Activated naive CD4-positive, alpha-beta T cell treated with anti-CD3 and anti-CD28 coated beads, Interleukin-2, amount 50 U/mL, for 72 hours (primary cell): ENCODE measurements at regions not wholly inside any gene's neighbourhood (a gene's known extent, or its start where the extent isn't known, plus 50 kb on each side); places are given as distances from the start of the nearest gene placed in this dataset.

Experiments used
- ATAC-seq, 2 donors: fragments of 150-1000 bp; cut with Tn5 transposase; 2 replicates each; pipeline ENCODE4 v1.10.0; 2021; ENCODE audit warnings: mild to moderate bottlenecking in 2 of 2, moderate library complexity in 2 of 2
- DNase-seq, 2 donors: peaks; one replicate each; pipeline ENCODE4 v3.0.0; 2021 to 2022; ENCODE audit warnings: low spot score in 2 of 2
- H3K27ac Mint-ChIP-seq, 2 donors: one replicate each; pipeline ENCODE4 v1.8.0; 2022; ENCODE audit warnings: mild to moderate bottlenecking in 2 of 2, mixed read lengths in 2 of 2
- H3K36me3 Mint-ChIP-seq, 2 donors: one replicate each; pipeline ENCODE4 v1.8.0; 2022; ENCODE audit warnings: mixed read lengths in 2 of 2
- H3K9me3 Mint-ChIP-seq, 2 donors: one replicate each; pipeline ENCODE4 v1.8.0; 2022; ENCODE audit warnings: mixed read lengths in 2 of 2

DNA sequence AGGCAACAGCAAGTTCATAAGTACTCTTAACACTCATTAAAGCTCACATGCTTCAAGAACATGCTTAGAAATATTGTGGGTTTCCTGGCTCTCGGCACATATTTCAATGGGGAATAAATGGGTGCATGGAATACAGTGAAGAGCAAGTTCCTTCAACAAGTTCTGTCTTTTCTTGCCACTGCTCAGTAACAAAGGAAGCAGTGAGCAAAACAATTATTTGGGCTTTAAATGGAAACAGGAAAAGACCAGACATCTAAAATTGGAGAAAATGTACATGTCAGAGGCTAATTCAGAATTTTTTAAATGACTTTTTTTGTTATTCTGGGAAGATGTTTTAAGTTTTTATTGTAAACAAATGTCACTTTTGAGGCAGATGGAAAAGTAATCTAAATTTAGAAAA lies 478.7 kb downstream of the SETD4 start:
- no peak overlapping the region for H3K27ac Mint-ChIP-seq
- H3K9me3 Mint-ChIP-seq, result peaks cover 6 to 7% of the 10 kb centered on the region in 2 donors
- ATAC-seq (no peak), DNase-seq (no peak)
- H3K36me3 Mint-ChIP-seq, result peaks cover 5 to 7% of the 10 kb centered on the region in 2 donors

DNA sequence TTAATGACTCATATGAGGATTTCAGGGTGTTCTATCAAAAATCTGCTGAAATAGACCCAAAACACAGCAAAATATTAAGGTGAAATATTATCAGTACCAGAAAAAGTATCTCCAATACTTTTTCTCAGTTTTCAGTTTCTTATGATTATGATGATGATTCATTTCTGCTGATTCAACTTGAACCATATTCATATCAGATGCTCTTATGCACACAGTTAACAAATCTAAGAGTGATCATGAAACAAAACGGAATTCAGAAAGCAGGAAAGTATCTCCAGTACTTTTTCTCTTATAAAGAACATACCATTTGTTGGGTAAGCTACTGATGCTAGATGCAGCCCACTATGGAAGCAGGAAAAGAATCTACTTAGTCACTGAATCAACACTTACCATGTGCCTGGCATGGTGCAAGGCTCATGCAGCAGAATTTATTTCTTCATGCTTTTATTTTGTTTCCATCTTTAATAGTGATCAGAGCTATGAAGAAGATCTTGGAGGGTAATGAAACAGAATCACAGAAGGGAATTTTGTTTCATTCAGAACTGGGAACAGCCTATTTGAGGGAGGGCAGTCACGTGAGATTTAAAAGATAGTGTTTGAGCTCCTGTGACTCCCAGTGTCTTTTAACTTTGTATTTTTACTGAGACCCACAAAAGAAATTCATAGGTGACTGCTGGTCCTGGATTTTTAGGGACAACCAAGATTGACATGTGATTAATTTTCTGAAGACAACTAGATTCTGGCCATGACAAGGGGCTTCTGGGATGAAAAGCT lies 480.6 kb downstream of the SETD4 start:
- DNase-seq (no peak), ATAC-seq (peak; percentile 66 to 84)
- H3K36me3 Mint-ChIP-seq, result peaks cover 5 to 7% of the 10 kb centered on the region in 2 donors
- peaks cover 6 to 7% of the 10 kb centered on the region in 2 donors for H3K9me3 Mint-ChIP-seq
- peak overlapping the region; percentile 18 to 27 for H3K27ac Mint-ChIP-seq

DNA sequence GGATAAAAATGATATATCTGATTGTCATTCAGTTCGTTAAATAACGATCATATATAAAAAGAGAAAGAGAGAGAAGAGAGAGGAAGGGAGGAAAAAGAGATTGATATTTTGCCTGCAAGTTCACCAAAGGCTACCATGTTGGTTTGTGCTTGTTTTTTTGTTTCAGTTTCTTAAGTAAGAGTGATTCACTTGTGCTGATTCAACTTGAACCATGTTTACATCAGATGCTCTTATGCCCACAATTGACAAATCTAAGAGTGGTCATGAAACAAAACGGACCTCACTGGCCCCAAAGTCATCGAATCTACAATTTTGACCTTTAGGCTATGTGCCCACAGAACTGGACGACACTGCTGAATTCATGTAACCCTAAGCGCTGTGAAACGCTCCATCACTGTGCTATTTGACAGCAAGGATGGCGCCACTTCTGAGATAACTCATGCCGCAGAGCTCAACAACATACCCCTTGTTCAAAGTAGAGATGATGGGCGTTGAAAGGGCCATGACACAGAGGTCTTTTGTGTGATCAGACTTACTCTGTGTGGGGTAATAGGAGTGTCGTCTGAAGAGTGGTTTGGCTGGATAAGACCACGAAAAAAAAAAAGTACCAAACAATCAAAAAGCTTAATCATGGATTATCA lies 481.4 kb downstream of the SETD4 start:
- Mint-ChIP-seq H3K9me3 (peaks cover 6 to 7% of the 10 kb centered on the region in 2 donors), H3K27ac (peak overlapping the region; percentile 26 to 30), H3K36me3 (peaks cover 5 to 7% of the 10 kb centered on the region in 2 donors)
- peak in 1 of 2 donors; percentile 15 for DNase-seq
- ATAC-seq, result peak; percentile 57 to 87

DNA sequence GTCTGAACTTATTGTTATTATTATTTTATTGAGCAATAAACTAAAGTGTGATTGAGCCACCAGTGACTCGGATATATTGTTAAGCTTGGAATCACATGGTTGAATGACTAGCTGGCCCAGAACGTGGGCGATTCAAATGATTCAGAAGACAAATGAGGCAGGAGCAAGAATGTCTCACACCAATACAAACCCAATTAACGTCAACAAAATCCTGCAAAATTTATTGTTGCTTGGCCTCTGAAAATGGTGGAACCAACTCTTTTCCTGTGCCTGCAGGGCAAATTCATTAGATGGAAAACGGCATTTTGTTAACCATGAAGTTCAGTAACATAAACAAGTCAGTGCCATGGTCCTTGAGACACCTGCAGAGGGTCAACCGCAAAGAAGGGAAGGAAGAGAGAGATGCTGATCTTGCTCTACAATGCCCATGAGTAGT lies 482.0 kb downstream of the SETD4 start:
- ATAC-seq (no peak), DNase-seq (no peak)
- H3K27ac Mint-ChIP-seq, result peak overlapping the region in 1 of 2 donors; percentile 26
- H3K36me3 Mint-ChIP-seq, result peaks cover 5 to 7% of the 10 kb centered on the region in 2 donors
- H3K9me3 Mint-ChIP-seq, result peaks cover 6 to 7% of the 10 kb centered on the region in 2 donors

DNA sequence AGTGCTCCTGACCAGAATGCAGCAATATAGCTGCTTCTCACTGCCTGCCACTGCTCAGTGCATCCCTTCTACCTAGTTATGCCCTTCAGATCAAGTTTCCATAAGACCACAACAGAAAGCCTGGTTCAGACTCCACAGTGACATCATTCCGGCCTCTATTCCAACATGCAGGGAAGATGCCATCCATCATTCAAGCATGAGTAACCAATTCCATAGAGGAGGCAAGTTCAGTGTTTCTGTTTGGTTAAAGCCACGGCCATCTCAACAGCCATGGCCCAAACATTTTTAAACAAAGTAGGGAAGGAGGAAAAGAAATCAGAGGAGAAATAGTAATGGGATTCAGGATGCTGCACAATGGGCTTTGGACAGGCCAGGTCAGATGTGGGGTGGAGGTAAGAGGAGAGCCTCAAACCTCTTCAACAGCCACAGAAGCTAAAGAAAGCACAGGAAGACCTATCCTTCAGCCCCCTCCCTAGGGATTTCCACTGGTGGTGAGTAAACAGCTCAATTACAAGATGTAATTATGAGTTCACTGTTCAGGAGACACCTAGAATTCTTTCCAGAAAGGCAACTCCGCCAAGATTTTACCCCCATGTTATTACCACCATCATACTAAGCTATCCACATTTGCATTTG lies 484.9 kb downstream of the SETD4 start:
- Mint-ChIP-seq H3K9me3 (peaks cover 6 to 7% of the 10 kb centered on the region in 2 donors), H3K27ac (no peak overlapping the region), H3K36me3 (peaks cover 5 to 7% of the 10 kb centered on the region in 2 donors)
- ATAC-seq, result no peak
- DNase-seq, result no peak

DNA sequence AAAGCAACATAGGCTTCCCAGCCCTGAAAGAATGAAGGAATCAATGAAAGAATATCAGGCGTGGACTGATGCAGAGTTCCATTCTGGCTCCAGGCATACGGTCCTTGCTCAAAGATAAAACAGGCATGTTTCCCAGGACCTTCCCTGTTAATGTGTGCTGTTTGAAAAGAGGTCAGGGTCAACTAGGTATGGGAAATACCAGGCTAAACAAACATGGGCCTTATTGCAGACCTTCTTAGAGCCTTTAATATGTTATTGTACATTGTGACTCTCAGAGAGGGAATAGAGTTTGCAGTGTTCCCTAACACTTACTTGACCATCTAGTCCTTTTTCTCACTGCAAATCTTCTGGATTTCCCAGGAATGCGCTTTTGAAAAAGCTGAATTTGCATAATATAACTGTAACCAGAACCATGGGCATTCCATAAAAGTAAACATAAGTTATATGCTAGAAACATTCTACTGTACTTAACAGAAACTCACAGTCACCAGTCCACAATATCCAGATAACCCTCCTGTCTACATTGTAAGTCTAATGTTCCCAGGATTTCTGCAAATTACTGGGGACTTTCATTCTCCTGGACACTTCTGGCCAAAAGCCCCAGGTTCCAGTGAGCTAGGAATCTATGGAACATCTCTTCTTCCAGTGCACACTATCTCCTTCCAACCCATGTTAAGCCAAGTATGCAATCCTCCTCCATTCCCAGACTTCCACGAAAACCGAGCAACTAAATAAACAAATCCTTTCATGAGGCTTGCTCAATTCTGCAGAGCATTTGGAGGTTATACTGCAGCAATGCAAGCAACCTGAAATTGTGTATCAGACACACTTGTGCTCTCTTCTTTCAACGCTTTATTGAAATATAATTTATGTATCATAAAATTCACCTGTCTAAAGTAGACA lies 486.6 kb downstream of the SETD4 start:
- H3K36me3 Mint-ChIP-seq, result peaks cover 3 to 5% of the 10 kb centered on the region in 2 donors
- H3K9me3 Mint-ChIP-seq, result peaks cover 3 to 4% of the 10 kb centered on the region in 2 donors
- ATAC-seq (no peak), DNase-seq (no peak)
- H3K27ac Mint-ChIP-seq, result no peak overlapping the region

DNA sequence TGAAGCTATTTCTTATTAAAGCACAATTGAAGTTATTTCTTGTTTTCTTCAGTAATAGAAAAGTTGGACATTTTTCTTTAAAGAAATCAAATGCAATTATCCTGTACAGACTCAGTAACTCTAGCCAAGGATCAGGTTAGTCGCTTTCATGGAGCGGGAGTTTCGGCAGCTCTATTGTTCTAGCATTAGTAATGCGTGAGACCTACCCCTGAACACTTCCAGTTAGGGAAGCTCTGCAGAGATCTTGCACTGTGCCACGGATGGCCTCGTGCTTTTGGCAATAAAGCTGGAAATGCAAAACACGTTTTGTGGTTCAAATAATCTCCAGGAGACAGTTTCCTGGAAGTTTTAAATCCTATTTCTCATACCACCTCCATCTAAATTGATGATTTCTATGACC lies 488.4 kb downstream of the SETD4 start:
- Mint-ChIP-seq H3K9me3 (no peaks in the 10 kb centered on the region), H3K27ac (no peak overlapping the region), H3K36me3 (no peaks in the 10 kb centered on the region)
- DNase-seq (no peak), ATAC-seq (no peak)

DNA sequence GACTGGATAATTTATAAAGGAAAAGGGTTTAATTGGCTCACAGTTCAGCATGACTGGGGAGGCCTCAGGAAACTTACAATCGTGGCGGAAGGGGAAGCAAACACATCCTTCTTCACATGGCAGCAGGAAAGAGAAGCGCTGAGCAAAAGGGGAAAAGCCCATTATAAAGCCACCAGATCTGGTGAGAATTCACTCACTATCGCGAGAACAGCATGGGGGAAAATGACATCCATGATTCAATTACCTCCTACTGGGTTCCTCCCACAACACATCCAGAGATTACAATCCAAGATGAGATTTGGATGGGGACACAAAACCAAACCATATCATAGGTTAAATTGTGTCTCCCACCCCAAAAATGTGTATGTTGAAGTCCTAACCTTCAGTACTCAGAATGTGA lies 491.7 kb downstream of the SETD4 start:
- no peaks in the 10 kb centered on the region for H3K36me3 Mint-ChIP-seq
- no peak for ATAC-seq
- no peaks in the 10 kb centered on the region for H3K9me3 Mint-ChIP-seq

DNA sequence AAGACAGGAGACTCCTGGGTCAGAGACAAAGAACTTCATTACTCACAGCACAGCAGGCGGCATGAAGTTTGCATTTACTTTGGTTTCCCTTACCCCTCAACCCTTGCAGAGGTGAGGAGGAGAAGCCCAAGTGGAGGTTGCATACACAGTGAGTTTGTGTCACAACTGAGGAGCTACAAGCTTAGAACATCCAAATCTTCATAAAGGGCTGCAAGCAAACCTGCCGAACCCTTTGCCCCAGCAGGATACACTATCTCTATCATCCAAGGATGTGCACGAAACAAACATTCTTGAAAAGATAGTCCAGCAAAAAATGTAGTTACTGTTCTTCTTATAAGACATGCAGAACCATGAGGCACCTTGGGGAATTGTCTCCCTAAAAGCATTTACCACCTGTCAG lies 493.5 kb downstream of the SETD4 start:
- no peaks in the 10 kb centered on the region for H3K36me3 Mint-ChIP-seq
- no peak overlapping the region for H3K27ac Mint-ChIP-seq
- ATAC-seq (no peak), DNase-seq (no peak)
- no peaks in the 10 kb centered on the region for H3K9me3 Mint-ChIP-seq

More for the DNA sequence above, 491.7 kb downstream of the SETD4 start:
- no peak overlapping the region for H3K27ac Mint-ChIP-seq
- no peak for DNase-seq

DNA sequence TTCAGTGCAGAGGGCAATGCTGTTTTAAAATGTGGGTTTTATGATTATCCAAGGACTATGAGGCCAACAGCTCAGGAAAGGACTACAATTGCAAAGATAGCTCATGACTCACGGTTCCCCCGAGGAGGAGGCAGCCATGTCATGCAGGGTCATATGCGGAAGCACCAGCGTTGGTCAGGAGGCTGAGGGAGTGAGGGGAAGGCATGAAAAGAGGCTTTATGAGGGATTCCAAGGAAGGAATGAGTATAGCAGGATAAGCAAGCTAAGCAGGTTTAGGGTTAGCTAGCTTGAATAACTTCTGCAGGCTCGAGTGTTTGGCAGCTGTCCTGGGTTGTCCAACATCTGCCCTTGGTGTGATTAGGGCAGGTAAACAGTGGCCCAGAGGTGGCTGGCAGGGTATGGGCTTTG lies 495.1 kb downstream of the SETD4 start:
- no peaks in the 10 kb centered on the region for H3K9me3 Mint-ChIP-seq
- no peaks in the 10 kb centered on the region for H3K36me3 Mint-ChIP-seq
- DNase-seq, result no peak
- no peak for ATAC-seq
- H3K27ac Mint-ChIP-seq, result no peak overlapping the region

DNA sequence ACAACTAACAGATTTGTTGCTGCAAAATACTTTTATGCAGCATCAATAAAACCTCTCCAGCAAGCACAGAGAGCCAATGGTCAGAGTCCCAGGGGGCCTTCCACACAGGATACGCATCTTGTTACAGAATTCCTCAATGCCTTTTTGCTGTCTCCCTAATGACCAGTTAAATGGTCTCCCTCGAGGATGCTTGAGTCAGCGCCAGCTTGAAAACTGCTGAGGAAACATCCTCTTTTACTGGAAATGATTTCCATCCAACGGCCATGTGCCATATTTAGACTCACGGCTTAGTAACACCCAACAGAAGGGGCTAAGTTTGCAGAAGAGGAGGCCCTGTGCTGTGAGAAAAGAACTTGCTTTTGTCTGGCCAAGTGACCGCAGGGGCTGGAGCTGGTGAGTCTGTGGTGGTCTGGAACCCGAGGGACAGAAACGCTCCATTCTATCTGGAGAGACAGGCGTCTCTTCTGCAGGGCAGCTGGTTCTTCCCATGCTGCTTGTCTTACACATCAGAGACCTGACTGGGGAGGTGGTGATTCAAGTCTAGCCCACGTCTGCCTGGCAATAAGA lies 496.4 kb downstream of the SETD4 start:
- no peaks in the 10 kb centered on the region for H3K9me3 Mint-ChIP-seq
- ATAC-seq (no peak), DNase-seq (no peak)
- H3K27ac Mint-ChIP-seq, result peak overlapping the region in 1 of 2 donors; percentile 7
- no peaks in the 10 kb centered on the region for H3K36me3 Mint-ChIP-seq

DNA sequence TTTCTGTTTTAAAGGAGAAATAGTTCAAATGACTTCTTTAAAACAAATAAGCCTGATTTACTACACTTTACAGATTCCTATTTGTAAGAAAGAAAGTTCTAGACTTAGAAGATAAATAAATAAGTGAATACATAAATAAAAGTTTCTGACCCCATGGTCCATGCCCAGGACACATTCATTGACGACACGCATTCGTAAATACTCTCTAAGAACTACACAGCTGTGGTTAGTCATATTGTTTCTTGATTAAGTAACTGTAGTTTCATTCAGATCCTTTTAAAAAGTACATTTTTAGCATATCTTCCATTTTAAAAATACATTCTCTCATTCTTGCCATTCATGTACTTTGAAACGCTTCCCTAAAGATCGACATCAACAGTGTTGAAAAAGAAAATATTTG lies 497.4 kb downstream of the SETD4 start:
- ATAC-seq (no peak), DNase-seq (no peak)
- no peaks in the 10 kb centered on the region for H3K36me3 Mint-ChIP-seq
- H3K9me3 Mint-ChIP-seq, result no peaks in the 10 kb centered on the region
- no peak overlapping the region for H3K27ac Mint-ChIP-seq

DNA sequence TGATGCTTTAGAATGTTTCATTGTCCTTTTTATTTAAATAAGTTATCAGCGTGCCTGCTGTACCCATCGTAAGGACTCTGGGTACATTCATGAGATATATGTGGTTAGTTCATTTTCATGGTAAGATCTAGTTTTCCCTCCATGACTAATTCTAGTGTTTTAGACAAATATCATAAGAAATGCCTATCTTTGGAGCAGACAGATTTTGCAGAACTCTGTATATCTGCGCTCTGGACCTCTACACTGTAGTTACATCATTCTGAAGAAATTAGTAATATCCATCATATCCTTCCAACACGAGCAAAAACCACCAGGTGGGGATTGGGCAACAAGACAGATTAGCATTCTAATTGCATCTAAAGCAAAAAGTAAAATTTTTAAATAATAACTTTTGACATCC lies 499.2 kb downstream of the SETD4 start:
- Mint-ChIP-seq H3K27ac (no peak overlapping the region), H3K9me3 (no peaks in the 10 kb centered on the region), H3K36me3 (no peaks in the 10 kb centered on the region)
- no peak for DNase-seq
- no peak for ATAC-seq

DNA sequence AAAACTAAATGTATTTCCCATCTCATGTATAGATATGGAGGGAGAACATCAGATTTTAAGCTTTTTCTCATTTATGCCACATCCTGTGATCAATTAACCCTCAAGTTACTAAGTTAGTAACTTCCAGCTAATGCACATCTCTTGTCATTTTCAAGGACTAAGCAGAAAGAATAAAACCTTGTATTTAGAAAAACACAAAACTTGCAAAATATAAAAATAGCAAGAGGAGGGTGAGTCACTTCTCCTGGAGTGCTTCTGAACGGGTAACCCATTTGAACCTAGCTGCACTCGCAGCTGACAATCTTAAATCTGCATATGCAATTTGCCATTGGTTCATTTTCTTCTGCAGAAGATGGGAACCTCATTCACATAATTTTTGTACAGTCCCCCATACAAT lies 500.5 kb downstream of the SETD4 start:
- Mint-ChIP-seq H3K27ac (no peak overlapping the region), H3K36me3 (no peaks in the 10 kb centered on the region), H3K9me3 (no peaks in the 10 kb centered on the region)
- ATAC-seq, result no peak
- no peak for DNase-seq

DNA sequence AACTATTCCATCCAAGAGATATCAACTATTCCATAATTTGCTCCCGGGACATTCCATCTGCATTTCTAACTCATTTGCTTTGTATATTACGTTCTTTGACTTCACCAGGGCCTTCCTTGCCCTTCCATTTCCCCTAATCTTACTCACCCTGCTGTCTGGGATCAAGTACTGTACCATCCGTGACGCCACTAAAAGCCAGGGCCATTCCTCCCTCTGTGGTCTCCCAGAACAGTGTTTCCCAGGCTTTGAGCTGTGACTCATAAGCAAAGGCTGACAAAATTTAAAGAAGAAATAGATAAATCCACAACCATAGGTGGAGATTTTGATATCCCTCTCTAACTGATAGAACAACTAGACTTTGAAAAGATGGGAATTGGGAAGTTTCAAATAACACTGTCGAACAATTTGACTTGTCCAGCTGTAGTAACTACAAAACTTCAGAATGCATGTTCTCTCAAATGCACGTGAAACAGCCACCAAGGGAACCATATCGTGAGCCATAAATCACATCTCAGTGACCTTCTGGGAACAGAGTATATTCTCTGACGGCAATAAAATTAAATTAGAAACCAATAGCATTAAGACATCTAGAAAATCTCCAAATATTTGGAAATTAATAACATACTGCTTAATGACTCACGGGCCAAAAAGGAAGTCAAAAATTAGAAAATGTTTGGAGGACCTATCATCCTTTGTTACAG lies 501.0 kb downstream of the SETD4 start:
- DNase-seq (no peak), ATAC-seq (no peak)
- Mint-ChIP-seq H3K27ac (no peak overlapping the region), H3K36me3 (no peaks in the 10 kb centered on the region), H3K9me3 (peaks cover 0 to 4% of the 10 kb centered on the region in 2 donors)

DNA sequence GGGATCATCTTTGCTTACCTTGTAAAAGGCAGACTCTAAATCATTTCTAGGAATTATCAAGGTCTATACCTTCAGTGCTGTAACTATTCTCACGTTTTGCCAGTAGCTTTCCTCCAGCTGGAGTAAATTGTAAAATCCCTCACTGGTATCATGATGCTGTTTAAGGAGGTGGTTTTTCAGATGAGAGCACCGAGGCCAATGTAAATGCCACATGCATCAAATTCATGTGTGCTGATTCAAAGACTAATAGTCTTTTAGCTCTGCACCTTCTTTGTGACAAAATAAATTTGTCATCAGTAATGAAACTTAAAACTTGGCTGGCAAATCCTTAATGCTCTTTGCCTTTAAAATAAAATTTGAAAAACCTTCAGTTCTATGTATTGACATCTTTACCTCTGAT lies 503.8 kb downstream of the SETD4 start:
- Mint-ChIP-seq H3K36me3 (no peaks in the 10 kb centered on the region), H3K27ac (no peak overlapping the region), H3K9me3 (peaks cover 0 to 5% of the 10 kb centered on the region in 2 donors)
- ATAC-seq (no peak), DNase-seq (no peak)
